Hematopoietic multipotent progenitor cell (in vitro differentiated cells): ENCODE measurements at regions not wholly inside any gene's neighbourhood (a gene's known extent, or its start where the extent isn't known, plus 50 kb on each side); places are given as distances from the start of the nearest gene placed in this dataset.

Source experiments
- DNase-seq, 3 donors: peaks; one replicate each; pipeline ENCODE4 v3.0.0-alpha.2; 2011 to 2015; ENCODE audit warnings: low read depth in 2 of 3, low spot score in 2 of 3

- peak in 1 of 3 donors; percentile 40 for DNase-seq
Measured at GRCh38 chr5:74408150-74409043, 232.1 kb downstream of the ENC1 start.

DNA sequence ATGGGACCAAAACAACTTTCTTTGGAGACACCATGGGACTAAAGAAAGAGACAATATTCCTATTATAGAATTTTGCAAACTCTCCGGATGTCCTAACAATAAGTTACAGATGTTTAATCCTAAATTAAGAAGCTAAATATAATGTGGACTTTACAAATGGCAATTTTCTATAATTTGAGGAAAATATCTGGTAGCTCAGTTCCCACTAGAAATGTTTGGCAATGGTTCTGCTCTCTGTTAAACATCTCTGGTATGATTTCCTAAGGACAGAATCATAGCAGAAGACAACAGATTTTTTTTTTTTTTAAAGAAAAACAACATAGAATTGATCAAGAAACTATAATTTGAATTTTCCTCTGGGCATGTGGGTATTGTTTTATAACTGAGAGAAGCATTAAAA lies 232.8 kb downstream of the ENC1 start:
- no peak for DNase-seq

GRCh38 chr5:74406844-74407243 lies 233.7 kb downstream of the ENC1 start:
- no peak for DNase-seq

DNA sequence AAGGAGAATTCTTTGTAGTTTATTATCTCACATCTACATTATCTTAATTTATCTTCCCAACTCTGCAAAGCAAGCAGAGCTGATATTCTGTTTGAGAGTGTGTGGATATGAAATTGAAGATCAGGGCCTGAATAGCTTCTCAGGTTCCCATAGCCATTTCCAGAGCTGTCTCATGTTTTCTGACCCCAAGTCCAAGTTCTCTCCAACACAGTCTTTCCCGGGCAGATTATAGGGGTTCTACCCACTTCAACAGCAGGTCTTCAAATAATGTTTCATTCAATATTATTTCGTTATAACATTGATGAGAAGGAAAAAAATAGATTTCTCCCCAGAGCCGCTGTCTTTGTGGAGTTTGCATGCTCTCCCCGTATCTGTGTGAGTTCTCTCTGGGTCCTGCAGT lies 234.9 kb downstream of the ENC1 start:
- no peak for DNase-seq

DNA sequence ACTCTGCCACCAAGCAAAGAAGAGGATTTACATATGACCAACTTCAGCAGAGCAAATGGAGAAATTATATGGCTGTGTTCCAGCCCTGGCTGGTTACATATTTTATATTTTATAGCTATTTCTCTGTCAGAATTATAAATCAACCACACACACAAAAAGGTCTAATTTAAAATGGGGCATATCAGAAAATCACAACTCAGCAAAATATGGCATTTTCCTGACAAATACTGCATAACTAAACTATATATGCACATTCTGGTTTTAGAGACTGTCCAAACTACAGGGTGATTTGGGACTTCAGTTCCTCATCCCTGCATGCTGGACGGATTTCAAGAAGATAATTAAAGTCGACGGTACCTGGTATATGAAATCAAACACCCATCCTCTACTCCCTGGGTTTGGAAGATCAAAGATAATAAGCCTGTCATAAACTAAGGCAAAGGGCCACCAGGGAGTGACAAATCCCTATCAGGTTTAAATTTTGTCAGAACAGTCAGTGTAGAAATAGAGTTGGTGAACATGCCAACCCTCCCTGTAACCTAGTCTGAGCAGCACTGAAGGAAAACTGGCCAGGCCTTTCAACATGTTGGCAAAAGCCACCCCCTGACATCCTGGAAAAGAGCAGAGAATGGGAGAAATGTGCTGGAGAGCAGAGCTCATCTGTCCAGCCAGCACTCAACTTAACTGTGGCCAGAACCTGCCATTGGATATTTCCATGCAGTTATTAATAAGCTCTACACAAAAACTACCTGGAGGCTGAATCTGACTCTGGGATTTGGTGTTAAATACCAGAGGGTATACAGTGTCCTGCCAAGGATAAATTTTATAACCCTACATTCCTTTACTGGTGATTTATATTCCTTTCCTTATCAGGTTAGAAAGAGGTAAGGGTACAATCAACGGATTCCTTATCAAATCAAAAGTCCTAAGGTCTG lies 235.7 kb downstream of the ENC1 start:
- no peak for DNase-seq

- DNase-seq: no peak
Measured at GRCh38 chr5:74403771-74404170, 236.8 kb downstream of the ENC1 start.

DNA sequence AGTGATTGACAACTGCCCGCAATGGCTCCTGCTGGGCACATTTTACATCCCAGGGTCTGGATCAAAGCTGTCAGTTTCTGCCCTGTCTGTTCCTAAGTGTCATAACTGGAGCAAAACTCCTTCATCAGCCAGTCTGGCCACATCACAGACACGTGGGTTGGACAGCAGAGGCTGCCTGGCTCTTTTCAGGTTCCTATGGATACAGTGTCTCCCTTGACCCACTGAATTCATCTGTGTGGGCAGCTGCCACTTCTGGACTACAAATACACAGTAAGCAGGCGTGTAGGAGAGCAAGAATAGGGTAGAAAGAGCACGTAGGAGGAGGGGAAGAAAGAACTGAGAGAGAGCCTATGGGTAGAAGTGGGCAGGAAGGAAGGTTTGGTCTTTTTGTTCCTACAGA lies 238.0 kb downstream of the ENC1 start:
- no peak for DNase-seq

GRCh38 chr5:74401946-74402320 lies 238.6 kb downstream of the ENC1 start:
- no peak for DNase-seq

DNA sequence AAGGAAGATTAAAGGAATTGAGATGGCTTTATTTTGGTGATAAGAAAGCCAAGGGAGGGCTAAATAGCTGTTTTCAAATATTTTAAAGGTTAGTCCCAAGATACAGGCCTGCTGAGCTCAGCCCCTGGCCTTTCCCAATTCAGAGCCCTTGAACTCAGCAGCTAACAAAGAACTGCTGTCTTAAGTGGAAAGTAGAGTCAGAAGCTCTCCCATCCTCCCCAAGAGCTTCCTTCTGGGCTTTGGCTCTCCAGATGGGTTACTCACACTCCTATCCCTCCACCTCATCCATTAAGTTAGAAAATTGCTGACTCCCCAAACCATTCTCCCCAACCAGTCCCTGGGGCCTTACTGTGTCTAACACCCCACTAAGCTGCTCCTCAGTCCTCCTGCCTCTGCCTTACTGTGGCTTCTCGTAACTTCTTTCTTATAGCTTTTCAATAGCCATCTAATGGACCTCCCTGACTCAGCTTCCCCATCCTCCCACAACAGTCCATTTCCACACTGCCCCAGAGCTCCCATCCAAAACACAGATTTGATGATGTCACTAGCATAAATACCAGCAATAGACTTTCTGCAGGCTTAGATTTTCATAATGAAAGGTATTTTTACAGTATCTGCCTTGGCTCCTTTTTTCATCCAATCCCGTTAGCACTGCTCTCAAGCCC lies 239.1 kb downstream of the ENC1 start:
- DNase-seq: no peak

DNA sequence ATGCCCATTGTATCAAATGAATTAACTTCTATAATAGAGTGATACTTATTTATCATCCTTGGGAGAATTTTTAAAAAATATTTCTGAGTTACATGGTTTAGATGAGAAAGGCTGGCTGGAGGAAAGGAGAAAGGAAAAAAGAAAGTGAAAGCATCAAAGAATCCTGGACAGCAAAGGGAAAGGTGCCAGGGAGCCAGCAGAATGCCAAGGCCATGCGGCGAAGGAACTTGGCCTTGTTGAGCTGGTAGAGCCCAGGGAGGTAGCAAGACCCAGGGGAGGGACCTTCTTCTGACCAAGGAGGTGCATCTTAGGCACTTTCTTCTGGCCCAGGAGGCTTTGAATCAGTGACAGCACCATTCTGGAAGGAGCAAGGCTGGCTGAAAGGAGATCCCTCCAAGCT lies 240.5 kb downstream of the ENC1 start:
- no peak for DNase-seq

GRCh38 chr5:74396913-74397622 lies 243.5 kb downstream of the ENC1 start:
- DNase-seq: no peak

- peak in 1 of 3 donors; percentile 22 for DNase-seq
Measured at GRCh38 chr5:74394916-74395880, 245.3 kb downstream of the ENC1 start.

DNA sequence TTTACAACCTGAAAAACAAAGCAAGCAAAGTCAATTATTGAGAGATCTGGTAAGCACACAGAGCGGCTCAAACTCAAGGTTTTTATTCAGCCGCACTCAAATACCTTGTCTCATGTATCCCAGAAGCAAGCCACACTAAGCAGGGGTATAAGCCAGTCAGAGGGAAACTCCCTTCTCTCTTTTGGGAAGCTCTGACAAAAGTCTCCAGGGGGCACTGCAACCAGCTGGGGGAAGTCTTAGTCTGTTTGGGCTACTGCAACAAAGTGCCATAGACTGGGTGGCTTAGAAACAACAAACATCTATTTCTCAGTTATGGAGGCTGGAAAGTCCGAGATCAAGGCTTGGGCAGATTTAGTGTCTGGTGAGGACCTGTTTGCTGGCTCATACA lies 246.0 kb downstream of the ENC1 start:
- peak in 1 of 3 donors; percentile 52 for DNase-seq

DNA sequence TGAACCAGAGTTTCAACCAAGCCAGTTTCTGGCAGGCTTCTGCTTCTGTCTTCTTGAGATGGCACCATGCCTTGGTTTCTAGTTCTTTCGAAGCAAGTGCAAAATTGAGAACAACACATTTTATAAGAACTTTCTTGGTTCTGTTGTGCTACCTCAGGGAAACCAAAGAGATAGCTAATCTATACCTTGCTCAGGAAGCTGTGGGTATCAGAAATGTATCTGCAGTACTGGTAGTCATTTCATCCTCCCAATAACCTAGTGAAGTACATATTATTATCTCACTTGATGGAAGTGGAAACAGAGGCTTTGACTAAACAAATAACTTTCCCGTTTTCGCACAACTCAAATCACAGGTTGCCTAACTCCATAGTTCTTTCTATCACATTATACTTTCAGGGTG lies 246.6 kb downstream of the ENC1 start:
- DNase-seq: no peak

DNA sequence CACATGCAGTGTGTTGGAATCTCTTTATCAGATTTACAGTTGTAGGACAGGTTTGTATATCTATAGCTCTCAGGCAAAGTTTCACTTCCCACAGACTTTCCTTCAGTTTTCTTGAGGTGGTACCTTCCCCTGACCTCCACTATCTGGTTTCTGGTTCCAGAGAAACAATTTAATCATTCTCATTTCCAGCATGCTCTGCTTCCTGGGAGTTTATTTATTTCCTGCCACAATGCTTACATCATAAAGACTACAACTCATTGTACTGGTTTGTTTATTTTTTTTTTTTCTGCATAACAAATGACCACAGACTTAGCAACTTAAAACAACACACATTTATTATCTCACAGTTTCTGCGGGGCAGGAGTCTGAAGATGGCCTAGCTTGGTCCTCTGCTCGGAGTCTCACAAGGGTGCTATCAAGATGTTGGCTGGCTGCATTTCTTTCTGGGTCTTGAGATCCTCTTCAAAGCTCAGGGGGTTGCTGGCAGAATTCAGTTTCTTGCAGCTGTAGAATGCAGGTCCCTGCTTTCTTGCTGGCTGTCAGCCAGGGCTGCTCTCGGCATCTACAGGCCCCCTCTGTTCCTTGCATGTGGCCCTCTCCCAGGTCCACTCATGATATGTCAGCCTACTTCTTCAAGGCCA lies 247.7 kb downstream of the ENC1 start:
- no peak for DNase-seq

GRCh38 chr5:74391410-74391809 lies 249.1 kb downstream of the ENC1 start:
- no peak for DNase-seq

GRCh38 chr5:74390822-74391221 lies 249.7 kb downstream of the ENC1 start:
- DNase-seq: no peak

- DNase-seq: no peak
Measured at GRCh38 chr5:74390306-74390637, 250.3 kb downstream of the ENC1 start.
